Lung (tissue), 11 donors: ENCODE measurements at regions not wholly inside any gene's neighbourhood (a gene's known extent, or its start where the extent isn't known, plus 50 kb on each side); places are given as distances from the start of the nearest gene placed in this dataset.

Source experiments
- ATAC-seq: fragments of 200-7000 bp; cut with Tn5 transposase; one replicate; pipeline ENCODE4 v1.9.1; 2020; ENCODE audit warnings: moderate number of reproducible peaks; ENCODE audit not compliant: insufficient read depth, low FRiP score
- DNase-seq, 3 donors: peaks; one replicate each; pipeline ENCODE4 v3.0.0-alpha.2; 2013 to 2017
- H3K27ac ChIP-seq, 2 donors: one replicate each; pipeline ENCODE4 v1.5.1; 2013; ENCODE audit warnings: mild to moderate bottlenecking in 2 of 2, moderate library complexity in 2 of 2, control low read depth in 1 of 2, inconsistent platforms in 1 of 2, low read depth in 1 of 2, low read length in 1 of 2
- H3K27me3 ChIP-seq, 3 donors: one replicate each; pipeline ENCODE4 v1.5.1; 2013; ENCODE audit warnings: low read length in 2 of 3; ENCODE audit not compliant: control insufficient read depth in 3 of 3, insufficient read depth in 3 of 3
- H3K36me3 ChIP-seq, 4 donors: one replicate each; pipeline ENCODE4 v1.5.1; 2013; ENCODE audit warnings: low read length in 4 of 4, mild to moderate bottlenecking in 1 of 4, moderate library complexity in 1 of 4; ENCODE audit not compliant: control insufficient read depth in 4 of 4, insufficient read depth in 4 of 4
- H3K4me1 ChIP-seq, 5 donors: one replicate each; pipeline ENCODE4 v1.5.1; 2013; ENCODE audit warnings: low read length in 5 of 5, mild to moderate bottlenecking in 2 of 5, moderate library complexity in 1 of 5; ENCODE audit not compliant: control insufficient read depth in 5 of 5, insufficient read depth in 5 of 5
- H3K4me3 ChIP-seq: one replicate; pipeline ENCODE4 v1.5.1; 2013; ENCODE audit warnings: mild to moderate bottlenecking, control low read depth, moderate library complexity
- H3K9ac ChIP-seq, 2 donors: one replicate each; pipeline ENCODE4 v1.5.1; 2013; ENCODE audit warnings: low read length in 2 of 2, control low read depth in 1 of 2; ENCODE audit not compliant: insufficient read depth in 1 of 2
- H3K9me3 ChIP-seq, 4 donors: one replicate each; pipeline ENCODE4 v1.5.1; 2013; ENCODE audit warnings: low read length in 3 of 4, mild to moderate bottlenecking in 1 of 4, moderate library complexity in 1 of 4; ENCODE audit not compliant: control insufficient read depth in 4 of 4, insufficient read depth in 3 of 4
- WGBS, 2 donors: extraction: QIAGEN DNeasy Blood & Tissue Kit; methylation state at CpG; one replicate each; pipeline ENCODE4 v1.1.7; 2013; 5-methylcytosine and 5-hydroxymethylcytosine counted together
- TF ChIP-seq, protein P1 (sequence below): IDR thresholded peaks from 2 replicates; pipeline ENCODE4 v1.5.1; 2012; ENCODE audit warnings: mild to moderate bottlenecking; ENCODE audit errors: control extremely low read depth, extremely low read depth
- donor health status: control.
- donor health status: control.
- donor health status: Bipolar disorder and iron deficiency.
- donor health status: healthy.
- donor health status: DM: yes; HTN: yes; CAD: no.

DNA sequence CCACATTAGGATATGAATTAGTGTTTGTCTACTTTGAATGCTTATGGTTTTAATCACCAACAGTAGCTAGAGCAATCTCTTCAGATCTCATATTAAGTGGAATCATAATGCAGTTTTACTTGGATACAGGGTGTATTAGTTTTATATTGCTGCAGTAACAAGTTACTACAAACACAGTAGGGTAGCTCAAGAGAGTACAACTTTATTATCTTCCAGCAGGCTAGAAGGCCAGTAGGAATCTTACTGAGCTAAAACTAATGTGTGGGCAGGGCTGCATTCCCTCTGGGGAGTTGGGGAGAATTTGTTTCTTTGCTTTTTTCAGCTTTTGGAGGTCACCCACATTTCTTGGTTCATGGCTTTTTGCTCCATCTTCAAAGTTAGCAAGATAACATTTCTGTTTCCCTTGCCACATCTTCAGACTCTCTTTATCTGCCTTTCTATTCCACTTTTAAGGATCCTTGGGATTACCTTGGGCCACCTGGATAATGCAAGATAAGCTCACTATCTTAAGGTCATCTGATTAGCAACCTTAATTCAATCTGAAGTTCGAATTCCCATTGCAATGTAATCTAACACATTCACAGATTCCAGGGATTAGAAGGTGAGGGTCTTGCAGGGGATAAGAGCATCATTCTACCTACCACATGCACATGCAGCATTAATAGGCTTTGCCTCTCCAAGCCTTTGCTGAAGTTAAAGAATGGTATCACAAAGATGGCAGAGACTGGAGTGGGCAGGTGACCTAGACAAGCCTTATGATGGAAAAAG lies 134.1 kb upstream of the SLC10A2 start:
- Histone ChIP-seq H3K27ac (no peak overlapping the region), H3K9ac (no peak overlapping the region), H3K4me3 (no peak overlapping the region), H3K36me3 (no peaks in the 10 kb centered on the region), H3K4me1 (peaks cover 0 to 6% (median 0%) of the 10 kb centered on the region in 5 donors), H3K27me3 (no peaks in the 10 kb centered on the region), H3K9me3 (no peaks in the 10 kb centered on the region)
- DNase-seq (no peak), ATAC-seq (no peak)
- WGBS, 2 donors: 29 to 49% methylated on average over 1 of the region's 1 CpG
- TF ChIP-seq, protein P1, sequence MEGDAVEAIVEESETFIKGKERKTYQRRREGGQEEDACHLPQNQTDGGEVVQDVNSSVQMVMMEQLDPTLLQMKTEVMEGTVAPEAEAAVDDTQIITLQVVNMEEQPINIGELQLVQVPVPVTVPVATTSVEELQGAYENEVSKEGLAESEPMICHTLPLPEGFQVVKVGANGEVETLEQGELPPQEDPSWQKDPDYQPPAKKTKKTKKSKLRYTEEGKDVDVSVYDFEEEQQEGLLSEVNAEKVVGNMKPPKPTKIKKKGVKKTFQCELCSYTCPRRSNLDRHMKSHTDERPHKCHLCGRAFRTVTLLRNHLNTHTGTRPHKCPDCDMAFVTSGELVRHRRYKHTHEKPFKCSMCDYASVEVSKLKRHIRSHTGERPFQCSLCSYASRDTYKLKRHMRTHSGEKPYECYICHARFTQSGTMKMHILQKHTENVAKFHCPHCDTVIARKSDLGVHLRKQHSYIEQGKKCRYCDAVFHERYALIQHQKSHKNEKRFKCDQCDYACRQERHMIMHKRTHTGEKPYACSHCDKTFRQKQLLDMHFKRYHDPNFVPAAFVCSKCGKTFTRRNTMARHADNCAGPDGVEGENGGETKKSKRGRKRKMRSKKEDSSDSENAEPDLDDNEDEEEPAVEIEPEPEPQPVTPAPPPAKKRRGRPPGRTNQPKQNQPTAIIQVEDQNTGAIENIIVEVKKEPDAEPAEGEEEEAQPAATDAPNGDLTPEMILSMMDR: no peak

DNA sequence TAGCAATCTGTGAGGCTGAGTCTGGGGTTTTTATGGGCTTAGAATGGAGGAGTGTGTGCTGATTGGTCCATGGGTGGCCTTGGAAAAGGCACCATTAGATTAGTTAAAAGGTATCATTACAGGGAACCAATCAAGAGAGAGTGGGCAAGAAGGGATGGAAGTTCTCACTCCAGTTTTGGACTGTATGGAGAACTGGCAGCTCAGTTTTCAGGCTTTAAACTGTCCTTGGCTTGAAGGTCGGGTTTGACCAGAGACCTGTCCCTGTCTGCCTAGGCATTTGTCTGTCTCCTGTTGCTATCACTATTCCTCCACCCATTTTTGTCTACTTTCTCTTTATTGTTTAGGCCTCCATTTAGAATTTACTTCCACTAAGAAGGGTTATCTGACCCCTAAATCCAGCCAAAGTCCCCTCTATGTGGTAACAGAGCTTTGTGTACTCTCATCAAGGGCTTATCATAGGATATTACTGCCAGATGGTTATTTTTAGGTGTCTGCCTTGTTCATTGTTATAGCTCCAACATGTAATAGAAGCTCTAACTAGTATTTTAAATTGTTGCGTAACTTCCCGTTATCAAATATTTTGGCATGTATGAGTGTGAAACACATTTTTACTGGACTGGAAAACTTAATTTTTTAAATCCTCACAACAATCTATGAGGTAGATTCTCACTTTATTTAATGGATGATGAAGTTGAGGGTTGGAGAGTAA lies 133.3 kb upstream of the SLC10A2 start:
- TF ChIP-seq, protein P1: no peak
- Histone ChIP-seq H3K9me3 (peaks cover 0 to 1% (median 0%) of the 10 kb centered on the region in 4 donors), H3K4me1 (peaks cover 0 to 6% (median 0%) of the 10 kb centered on the region in 5 donors), H3K27ac (peak overlapping the region in 1 of 2 donors; percentile 64), H3K4me3 (no peak overlapping the region), H3K27me3 (no peaks in the 10 kb centered on the region), H3K9ac (no peak overlapping the region), H3K36me3 (no peaks in the 10 kb centered on the region)
- DNase-seq (no peak), ATAC-seq (no peak)
- 83 to 88% methylated on average over 3 of the region's 3 CpGs for WGBS, 2 donors

DNA sequence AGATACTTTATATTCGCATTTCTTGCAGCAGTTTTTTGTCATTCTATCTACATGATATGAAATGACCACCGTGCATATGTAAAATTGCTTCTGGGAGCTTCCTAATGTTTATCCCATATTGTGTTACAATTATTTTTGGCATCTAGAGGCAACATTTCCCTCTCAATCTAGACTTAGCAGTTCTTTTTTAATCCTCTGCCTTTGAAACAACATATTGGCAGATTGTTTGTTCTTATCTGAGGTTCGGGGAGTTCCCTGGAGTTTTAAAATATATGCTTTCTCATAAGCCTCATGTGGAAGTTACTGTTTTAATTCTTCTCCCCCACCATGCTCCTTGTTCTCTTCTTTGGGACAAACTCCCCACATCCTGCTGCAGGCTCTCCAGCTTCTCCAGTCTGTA lies 130.1 kb upstream of the SLC10A2 start:
- Histone ChIP-seq H3K36me3 (no peaks in the 10 kb centered on the region), H3K4me1 (peaks cover 0 to 6% (median 0%) of the 10 kb centered on the region in 5 donors), H3K9ac (no peak overlapping the region), H3K27me3 (no peaks in the 10 kb centered on the region), H3K27ac (no peak overlapping the region), H3K4me3 (no peak overlapping the region), H3K9me3 (peaks cover 0 to 1% (median 0%) of the 10 kb centered on the region in 4 donors)
- TF ChIP-seq, protein P1: no peak
- 65 to 82% methylated on average over 3 of the region's 3 CpGs for WGBS, 2 donors
- ATAC-seq (no peak), DNase-seq (peak in 2 of 3 donors; percentile 44 to 57)
